ENCODE measurements at regions not wholly inside any gene's neighbourhood (a gene's known extent, or its start where the extent isn't known, plus 50 kb on each side); places are given as distances from the start of the nearest gene placed in this dataset.
"Not testable (repeated sequence)": the region's sequence is repeated elsewhere in the genome, so short reads cannot be mapped to it uniquely, and the experiment has no call there.

DNA sequence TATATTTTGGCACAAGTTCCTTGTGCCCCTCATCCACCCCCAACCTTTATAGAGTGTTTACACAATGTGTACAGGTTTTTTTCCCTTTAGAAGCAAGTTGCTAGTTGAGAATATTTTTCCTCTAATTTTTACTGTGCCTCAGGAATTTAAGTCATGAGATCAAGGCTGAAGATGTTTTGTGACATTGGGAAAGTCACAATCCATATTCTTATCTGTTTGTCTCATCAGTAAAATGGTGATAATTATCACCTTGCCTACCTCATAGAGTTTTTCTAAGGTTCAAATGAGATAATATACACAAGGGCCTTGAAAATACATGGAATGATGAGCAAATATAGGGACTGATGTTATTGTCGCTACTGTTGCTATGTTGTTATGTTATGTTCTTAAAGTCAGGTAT is 109.6 kb upstream of the DIAPH2 start:
- TF ChIP-seq, protein P1, sequence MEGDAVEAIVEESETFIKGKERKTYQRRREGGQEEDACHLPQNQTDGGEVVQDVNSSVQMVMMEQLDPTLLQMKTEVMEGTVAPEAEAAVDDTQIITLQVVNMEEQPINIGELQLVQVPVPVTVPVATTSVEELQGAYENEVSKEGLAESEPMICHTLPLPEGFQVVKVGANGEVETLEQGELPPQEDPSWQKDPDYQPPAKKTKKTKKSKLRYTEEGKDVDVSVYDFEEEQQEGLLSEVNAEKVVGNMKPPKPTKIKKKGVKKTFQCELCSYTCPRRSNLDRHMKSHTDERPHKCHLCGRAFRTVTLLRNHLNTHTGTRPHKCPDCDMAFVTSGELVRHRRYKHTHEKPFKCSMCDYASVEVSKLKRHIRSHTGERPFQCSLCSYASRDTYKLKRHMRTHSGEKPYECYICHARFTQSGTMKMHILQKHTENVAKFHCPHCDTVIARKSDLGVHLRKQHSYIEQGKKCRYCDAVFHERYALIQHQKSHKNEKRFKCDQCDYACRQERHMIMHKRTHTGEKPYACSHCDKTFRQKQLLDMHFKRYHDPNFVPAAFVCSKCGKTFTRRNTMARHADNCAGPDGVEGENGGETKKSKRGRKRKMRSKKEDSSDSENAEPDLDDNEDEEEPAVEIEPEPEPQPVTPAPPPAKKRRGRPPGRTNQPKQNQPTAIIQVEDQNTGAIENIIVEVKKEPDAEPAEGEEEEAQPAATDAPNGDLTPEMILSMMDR (IDR thresholded peaks at IDR 0.05; ENCODE audit: borderline replicate concordance, insufficient read depth, low read depth, low read length) = no peak
- no peak overlapping the region for H3K4me3 ChIP-seq (ENCODE audit: low read depth, low read length)

DNA sequence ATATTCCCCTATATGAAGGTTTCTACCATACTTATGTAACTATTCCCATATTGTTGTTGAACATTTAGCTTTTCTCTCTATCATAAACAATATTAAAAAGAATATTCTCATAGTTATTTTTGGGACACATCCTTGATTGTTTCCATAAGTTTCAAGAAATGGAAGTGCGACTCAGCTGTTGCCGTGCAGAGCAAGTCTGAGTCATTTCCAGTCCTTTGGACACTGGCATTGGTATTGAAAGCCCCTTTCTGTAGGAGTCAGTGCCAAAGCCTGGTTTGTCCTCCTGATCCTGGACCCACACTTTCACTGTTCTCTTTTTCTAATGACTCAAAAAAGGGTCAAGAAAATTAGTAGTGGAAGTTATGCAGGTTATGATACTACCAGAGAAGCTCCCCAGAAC is 108.3 kb upstream of the DIAPH2 start:
- no peak overlapping the region for H3K4me3 ChIP-seq (ENCODE audit: low read depth, low read length)
- TF ChIP-seq, protein P1 (IDR thresholded peaks at IDR 0.05; ENCODE audit: borderline replicate concordance, insufficient read depth, low read depth, low read length) = no peak

DNA sequence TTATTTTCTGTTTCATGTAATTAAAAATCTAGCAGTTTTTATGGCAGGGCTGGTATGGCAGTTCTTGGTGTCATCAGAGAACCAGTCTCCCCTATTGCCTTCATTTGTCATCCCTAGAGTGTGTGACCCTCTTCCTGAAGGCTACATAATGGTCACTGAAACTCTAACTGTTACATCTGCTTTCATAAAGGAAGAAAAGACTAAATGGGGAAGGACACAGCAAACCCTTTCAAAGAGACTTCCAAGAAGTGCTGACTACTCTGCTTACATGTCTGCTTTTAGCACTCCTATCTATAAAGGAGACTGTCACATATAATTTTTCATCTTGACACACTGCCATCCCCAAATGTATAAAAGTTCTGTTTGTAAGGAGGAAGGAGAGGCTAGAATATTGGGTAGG is 105.9 kb upstream of the DIAPH2 start:
- TF ChIP-seq, protein P1 (IDR thresholded peaks at IDR 0.05; ENCODE audit: borderline replicate concordance, insufficient read depth, low read depth, low read length) = no peak
- no peak overlapping the region for H3K4me3 ChIP-seq (ENCODE audit: low read depth, low read length)

DNA sequence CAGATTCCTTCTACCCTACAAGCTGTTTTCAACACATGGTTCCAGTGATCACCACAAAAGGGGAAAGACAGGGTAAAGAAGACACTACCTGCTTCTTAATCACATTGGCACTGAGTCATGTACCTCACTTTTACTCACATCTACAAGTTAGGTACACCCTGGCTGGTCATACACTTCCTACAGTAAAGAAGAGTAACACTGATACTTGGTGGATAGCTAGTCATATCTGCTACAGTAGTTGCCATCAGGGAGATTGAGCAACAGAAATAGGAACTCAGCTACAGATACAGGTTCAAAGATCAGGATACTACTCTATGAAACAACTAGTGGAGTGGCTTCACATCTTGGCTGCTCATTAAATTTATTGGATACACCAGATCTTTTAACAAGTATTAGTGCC is 105.4 kb upstream of the DIAPH2 start:
- H3K4me3 ChIP-seq (ENCODE audit: low read depth, low read length) = no peak overlapping the region
- TF ChIP-seq, protein P1 (IDR thresholded peaks at IDR 0.05; ENCODE audit: borderline replicate concordance, insufficient read depth, low read depth, low read length) = no peak

DNA sequence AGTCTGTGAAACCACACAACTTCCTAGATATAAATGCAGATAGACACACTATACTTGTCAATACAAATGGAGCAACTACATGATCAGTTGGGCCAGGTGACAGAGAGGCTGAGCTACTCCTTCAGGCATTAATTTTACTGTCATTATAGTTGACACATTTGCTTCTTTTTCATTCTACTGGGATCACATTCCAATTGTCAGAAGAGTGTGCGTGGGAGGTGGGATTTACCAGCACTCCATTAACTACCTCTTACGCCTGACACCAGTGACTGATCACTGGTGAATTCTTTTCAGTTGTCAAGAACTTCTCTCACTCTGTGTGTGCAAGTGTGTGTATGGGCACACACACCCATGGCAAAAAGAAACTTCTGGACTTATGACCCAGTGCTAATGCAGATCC is 94.2 kb upstream of the DIAPH2 start:
- no peak overlapping the region for H3K4me3 ChIP-seq (ENCODE audit: low read depth, low read length)
- TF ChIP-seq, protein P1 (IDR thresholded peaks at IDR 0.05; ENCODE audit: borderline replicate concordance, insufficient read depth, low read depth, low read length) = no peak

DNA sequence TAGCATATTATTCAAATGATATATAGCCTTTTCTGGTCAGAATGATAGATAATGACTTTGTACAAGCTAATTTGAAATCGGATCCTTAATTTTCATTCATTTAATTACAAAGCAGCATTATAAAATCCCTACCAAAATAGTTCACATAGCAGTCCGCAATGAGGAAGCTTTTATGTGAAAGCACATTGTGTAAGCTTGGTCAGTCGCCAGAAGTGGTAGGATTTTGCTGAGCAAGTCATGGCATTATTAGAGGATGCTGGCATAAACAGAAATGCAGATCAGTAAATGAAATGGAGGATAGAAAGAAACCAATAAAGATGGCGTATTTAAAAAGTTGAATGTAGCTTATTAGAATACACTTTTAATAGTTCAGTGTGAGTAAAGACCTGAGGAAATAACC is 93.2 kb upstream of the DIAPH2 start:
- TF ChIP-seq, protein P1 (IDR thresholded peaks at IDR 0.05; ENCODE audit: borderline replicate concordance, insufficient read depth, low read depth, low read length) = no peak
- H3K4me3 ChIP-seq (ENCODE audit: low read depth, low read length) = no peak overlapping the region

DNA sequence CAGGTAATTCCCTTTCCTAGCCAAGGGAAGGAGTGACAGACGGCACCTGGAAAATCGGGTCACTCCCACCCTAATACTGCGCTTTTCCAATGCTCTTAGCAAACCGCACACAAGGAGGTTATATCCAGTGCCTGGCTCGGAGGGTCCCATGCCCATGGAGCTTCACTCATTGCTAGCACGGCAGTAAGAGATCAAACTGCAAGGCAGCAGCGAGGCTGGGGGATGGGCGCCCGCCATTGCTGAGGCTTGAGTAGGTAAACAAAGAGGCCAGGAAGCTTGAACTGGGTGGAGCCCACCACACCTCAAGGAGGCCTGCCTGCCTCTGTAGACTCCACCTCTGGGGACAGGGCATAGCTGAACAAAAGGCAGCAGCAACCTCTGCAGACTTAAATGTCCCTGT is 86.8 kb upstream of the DIAPH2 start:
- not testable (repeated sequence) for H3K4me3 ChIP-seq (ENCODE audit: low read depth, low read length)

Data from GM12875 (cell line).